Suprapubic skin (tissue), 3 donors: ENCODE measurements at regions not wholly inside any gene's neighbourhood (a gene's known extent, or its start where the extent isn't known, plus 50 kb on each side); places are given as distances from the start of the nearest gene placed in this dataset.

Experiments used
- POLR2A ChIP-seq, 2 donors: fragments of 450-650 bp; IDR thresholded peaks; one replicate each; pipeline ENCODE4 v1.6.1; 2017; ENCODE audit warnings: antibody characterized with exemption in 2 of 2, mild to moderate bottlenecking in 2 of 2, moderate library complexity in 2 of 2
- TF ChIP-seq, protein P1 (sequence below), 2 donors: fragments of 200-600 bp in 1 of 2; fragments of 450-650 bp in 1 of 2; sonication (generic) in 1 of 2; IDR thresholded peaks; one replicate each; pipeline ENCODE4 v1.5.1; 2016 to 2019; ENCODE audit warnings: antibody characterized with exemption in 2 of 2, mild to moderate bottlenecking in 1 of 2, moderate library complexity in 1 of 2

DNA sequence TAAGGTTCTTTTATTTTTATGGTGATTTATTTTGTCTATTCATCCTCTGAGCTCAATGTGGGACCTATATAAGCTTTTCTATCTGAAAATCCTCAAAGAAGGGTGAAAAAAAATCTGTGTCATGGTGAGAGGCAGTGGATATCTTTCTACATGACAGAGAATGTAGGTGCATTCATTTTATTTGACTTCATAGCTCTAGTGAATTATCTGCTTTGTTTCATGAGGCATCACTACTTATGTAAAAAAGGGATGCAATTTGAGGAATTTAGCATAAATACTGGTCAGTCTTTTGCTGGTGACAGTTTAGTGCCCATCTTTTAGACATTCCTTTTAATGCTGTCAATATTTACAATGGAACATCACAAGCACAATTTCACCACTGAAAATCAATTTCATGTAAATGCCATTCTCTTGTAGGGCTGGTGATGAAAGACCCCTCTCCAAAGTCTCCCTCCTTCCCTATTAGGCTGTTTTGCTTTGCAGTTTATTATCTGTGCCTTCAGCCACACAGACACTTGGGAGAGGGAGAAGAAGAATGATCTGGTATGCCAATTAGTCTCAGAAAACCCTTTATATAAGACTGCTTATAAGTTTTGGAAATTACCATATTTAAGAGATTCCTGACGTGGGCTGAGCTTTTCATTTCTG lies 148.3 kb upstream of the NXPH2 start:
- no peak for TF ChIP-seq POLR2A (IDR thresholded peaks at IDR 0.05)
- TF ChIP-seq, protein P1, sequence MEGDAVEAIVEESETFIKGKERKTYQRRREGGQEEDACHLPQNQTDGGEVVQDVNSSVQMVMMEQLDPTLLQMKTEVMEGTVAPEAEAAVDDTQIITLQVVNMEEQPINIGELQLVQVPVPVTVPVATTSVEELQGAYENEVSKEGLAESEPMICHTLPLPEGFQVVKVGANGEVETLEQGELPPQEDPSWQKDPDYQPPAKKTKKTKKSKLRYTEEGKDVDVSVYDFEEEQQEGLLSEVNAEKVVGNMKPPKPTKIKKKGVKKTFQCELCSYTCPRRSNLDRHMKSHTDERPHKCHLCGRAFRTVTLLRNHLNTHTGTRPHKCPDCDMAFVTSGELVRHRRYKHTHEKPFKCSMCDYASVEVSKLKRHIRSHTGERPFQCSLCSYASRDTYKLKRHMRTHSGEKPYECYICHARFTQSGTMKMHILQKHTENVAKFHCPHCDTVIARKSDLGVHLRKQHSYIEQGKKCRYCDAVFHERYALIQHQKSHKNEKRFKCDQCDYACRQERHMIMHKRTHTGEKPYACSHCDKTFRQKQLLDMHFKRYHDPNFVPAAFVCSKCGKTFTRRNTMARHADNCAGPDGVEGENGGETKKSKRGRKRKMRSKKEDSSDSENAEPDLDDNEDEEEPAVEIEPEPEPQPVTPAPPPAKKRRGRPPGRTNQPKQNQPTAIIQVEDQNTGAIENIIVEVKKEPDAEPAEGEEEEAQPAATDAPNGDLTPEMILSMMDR (IDR thresholded peaks at IDR 0.05) = no peak
